Stimulated activated CD8-positive, alpha-beta memory T cell treated with anti-CD3 and anti-CD28 coated beads, Interleukin-2, amount 100 ng/mL, for 48 hours (primary cell): ENCODE measurements at regions not wholly inside any gene's neighbourhood (a gene's known extent, or its start where the extent isn't known, plus 50 kb on each side); places are given as distances from the start of the nearest gene placed in this dataset.

Experiments
- DNase-seq, 2 donors: peaks; one replicate each; pipeline ENCODE4 v3.0.0-alpha.2; 2020; ENCODE audit warnings: low read depth in 2 of 2

GRCh38 chr3:28088811-28089526 is 152.4 kb upstream of the CMC1 start:
- DNase-seq = no peak

DNA sequence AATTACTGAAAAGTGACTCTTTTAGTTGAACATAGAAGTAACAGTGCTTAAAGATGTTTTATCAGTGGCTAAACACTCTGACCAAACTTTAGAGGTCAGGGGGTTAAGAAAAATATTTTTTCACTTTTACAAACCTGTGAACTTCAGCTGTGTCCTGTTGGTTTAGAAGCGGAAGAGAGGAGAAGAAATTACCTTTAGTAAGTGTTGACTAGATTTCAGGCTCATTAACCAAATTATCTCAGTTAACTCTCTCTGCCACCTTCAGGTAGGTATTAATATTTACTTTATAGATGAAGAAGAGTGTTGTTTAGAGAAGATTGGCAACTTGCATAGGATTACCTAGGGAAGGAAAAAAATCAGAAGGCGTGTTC is 151.9 kb upstream of the CMC1 start:
- DNase-seq = no peak

- DNase-seq = no peak
Observed at GRCh38 chr3:28099296-28099695, 142.1 kb upstream of the CMC1 start.

GRCh38 chr3:28101705-28102104 is 139.7 kb upstream of the CMC1 start:
- no peak for DNase-seq

DNA sequence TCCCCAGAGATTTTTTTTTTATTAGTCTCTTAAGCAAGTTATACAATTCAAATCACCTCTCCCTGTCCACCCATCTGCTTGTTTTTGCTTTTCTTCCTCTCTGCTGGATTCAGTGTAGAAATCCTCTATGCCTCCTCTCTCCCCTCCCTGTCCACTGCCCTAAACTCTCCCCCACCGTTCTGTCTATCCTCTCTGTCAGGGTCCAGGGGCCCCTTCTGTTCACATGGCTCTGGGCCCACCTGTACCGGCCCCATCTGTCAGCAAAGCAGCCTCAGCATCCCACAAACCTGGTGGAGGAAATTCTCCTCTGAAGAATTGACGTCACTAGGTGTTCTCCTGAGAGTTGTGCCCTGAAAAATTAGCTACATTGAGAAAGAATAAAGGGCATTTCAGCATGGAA is 137.6 kb upstream of the CMC1 start:
- no peak for DNase-seq

GRCh38 chr3:28104896-28105534 is 136.4 kb upstream of the CMC1 start:
- no peak for DNase-seq

DNA sequence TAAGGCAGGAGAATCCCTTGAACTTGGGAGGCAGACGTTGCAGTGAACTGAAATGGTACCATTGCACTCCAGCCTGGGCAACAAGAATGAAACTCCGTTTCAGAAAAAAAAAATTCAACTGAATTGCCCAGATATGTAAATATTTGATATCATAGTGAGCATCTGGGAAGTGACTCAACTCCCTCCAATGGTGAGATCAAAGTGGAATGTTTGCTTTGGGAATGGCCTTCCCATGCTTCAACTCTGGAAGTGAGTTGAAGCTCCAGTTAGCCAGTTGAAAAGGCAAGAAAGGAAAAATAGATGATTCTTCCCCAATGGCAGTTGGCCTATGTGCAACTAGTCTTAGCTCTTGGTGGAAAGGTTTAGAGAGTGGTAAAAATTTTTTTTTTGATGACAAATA is 131.6 kb upstream of the CMC1 start:
- no peak for DNase-seq

DNA sequence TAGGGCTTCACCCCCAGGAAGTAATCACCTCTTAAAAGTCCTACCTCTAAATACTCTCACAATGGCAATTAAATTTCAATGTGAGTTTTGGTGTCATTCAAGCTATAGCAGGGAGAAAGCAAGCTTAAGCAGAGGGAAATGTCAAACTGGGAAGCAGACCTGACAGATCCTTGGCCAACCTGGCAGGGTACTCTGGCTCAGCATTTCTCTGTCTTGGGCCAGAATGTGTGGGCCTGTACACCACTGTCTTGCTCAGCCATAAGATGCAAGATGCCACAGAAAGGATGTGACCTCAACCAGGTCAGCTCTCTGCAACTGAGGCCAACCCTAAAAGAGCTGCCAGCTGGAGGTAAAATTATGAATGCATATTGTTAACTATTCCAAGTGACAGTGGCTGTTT is 130.6 kb upstream of the CMC1 start:
- DNase-seq = no peak

DNA sequence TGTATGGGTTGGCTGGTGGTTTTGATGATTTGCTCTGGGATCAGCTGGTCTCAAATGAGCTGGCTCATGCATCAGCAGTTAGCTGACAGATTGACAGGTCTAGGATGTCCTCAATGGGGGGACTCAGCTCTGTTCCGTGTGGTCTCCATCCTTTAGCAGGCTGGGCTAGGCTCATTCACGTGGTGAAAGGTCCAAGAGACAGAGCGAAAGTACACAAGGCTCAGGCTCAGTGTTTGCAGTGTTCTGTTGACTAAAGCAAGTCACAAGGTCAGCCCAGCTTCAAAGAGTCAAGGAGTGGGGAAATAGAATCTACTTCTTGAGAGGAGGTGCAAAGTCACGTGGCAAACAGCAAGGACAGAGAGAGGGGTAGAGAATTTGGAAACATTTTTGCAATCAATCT is 126.5 kb upstream of the CMC1 start:
- no peak for DNase-seq

DNA sequence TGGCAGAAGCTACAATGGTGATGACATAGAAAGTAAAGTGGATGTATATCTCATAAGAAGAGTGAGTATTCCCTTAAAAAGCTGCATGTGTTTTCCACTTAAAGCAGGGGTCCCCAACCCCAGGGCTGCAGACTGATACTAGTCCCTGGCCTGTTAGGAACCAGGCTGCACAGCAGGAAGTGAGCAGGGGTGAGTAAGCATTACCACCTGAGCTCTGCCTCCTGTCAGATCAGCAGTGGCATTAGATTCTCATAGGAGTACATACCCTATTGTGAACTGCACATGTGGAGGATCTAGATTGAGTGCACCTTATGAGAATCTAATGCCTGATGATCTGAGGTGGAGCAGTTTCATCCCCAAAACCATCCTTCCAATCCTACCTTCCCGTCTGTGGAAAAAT is 126.1 kb upstream of the CMC1 start:
- DNase-seq = no peak

DNA sequence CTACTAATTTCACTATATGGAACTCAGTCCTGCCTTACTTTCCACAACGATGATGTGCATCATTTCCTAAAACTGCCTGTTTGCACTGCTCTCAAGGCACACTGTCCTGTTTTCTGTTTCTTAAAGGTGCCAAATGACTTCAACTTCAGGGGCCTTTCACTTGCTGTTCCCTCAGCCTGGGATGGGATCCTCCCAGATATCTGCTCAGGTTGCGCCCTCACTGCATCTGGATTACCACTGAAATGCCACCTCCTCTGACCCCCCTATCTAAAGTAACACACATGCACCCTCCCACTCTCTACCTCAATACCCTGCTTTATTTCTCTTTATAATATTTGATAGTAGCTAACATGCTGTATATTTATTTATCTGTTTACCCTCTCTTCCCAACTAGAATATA is 123.8 kb upstream of the CMC1 start:
- DNase-seq = no peak

DNA sequence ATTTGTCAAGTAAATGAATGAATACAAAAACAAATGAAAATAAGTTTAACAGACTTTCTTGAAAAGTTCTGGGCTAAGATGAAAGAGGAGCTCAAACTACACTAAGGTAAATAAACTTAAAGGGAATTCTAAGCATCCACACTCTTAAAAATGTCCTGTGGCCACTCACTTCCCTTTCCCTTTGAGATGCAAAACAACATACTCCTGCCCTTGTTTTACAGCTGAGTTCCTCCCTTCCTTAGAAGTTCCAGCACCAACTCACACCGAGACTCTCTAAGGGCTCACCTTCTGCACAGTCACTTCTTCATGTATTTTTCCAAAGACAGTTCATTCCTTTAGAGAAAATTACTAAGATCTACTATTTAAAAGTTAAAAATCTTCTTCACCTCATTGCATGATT is 123.3 kb upstream of the CMC1 start:
- no peak for DNase-seq

GRCh38 chr3:28122227-28122626 is 119.2 kb upstream of the CMC1 start:
- DNase-seq = no peak

GRCh38 chr3:28124882-28125281 is 116.5 kb upstream of the CMC1 start:
- no peak for DNase-seq

DNA sequence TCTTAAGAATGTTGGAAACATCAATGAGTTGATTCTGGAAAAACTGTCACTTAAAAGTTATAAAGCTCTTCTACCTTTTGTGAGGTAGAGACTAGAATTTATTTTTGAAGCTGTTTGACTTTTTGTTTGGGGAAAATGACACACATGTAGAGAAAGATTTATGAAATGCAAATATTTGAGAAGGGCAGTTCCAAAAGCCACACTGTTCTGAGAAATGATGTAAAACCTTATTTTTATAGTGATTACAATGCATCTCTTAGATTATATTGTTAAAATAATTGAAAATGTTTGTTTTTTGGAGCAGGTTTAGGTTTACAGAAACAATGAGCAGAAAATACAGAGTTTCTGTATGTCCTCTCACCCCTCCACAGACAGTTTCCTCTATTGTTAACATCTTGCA is 116.1 kb upstream of the CMC1 start:
- no peak for DNase-seq

GRCh38 chr3:28130836-28131235 is 110.6 kb upstream of the CMC1 start:
- DNase-seq = no peak

DNA sequence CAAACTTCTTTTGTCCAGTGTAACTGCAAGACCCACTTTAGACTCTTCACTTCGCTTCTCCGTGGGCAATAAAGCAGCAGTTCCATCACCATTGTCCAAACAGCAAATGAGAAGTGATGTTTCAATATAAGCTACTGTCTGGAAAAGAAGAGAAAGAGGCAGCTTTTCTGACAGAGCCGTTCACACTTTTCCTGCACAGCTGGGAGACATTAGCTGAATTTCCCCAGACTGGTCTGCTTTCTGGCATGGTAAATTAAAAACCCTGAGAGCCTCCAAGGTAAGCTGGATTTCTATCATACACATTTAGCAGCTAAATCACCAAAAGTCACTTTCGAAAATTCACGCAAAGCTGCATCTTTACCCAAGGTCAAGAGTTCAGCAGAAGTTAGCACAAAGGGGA is 108.5 kb upstream of the CMC1 start:
- DNase-seq = no peak

GRCh38 chr3:28134198-28134597 is 107.2 kb upstream of the CMC1 start:
- DNase-seq = no peak

DNA sequence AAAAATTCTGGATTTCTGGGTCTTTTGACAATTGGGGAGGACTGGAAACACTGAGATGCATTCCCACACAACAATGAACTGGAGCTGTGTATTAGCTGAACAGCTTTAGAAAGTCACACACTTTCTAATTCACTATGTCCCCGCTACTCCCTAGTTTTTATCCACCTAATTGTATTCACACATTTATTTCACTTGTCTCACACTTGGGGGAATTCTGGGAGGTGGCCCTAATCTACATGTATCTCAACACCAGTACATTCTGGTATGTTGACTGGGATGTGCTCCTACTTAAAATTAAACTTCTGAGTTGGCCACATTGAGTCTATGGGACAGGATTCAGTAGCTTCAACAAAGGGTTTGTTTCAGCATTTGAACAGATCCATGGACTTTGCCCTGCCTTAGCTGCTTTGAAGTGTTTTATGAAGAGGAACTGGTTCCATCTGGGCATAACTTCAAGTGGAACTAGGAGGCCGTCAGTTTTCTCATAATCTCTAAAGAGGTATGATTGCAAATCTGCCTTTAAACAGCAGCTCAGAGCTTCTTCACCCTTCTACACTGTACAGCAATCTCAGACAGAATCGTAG is 106.5 kb upstream of the CMC1 start:
- no peak for DNase-seq

- DNase-seq = no peak
Observed at GRCh38 chr3:28136607-28137216, 104.7 kb upstream of the CMC1 start.

GRCh38 chr3:28138043-28138610 is 103.3 kb upstream of the CMC1 start:
- DNase-seq = no peak

GRCh38 chr3:28139288-28139687 is 102.1 kb upstream of the CMC1 start:
- no peak for DNase-seq
